Thyroid gland (tissue), 4 donors: ENCODE measurements at regions not wholly inside any gene's neighbourhood (a gene's known extent, or its start where the extent isn't known, plus 50 kb on each side); places are given as distances from the start of the nearest gene placed in this dataset.

Source experiments
- DNase-seq, 2 donors: peaks; one replicate each; pipeline ENCODE4 v3.0.0-alpha.2; 2019
- H3K27ac ChIP-seq, 3 donors: fragments of 200-600 bp; sonication (generic); 1 replicate in 2 of 3; 2 replicates in 1 of 3; pipeline ENCODE4 v1.5.1; 2016 to 2019; ENCODE audit warnings: mild to moderate bottlenecking in 1 of 3, moderate library complexity in 1 of 3
- H3K27me3 ChIP-seq: fragments of 200-600 bp; sonication (generic); one replicate; pipeline ENCODE4 v1.5.1; 2019
- H3K36me3 ChIP-seq, 2 donors: fragments of 200-600 bp; sonication (generic); one replicate each; pipeline ENCODE4 v1.5.1; 2016 to 2019
- H3K4me1 ChIP-seq, 2 donors: fragments of 200-600 bp; sonication (generic); one replicate each; pipeline ENCODE4 v1.5.1; 2017 to 2019
- H3K4me3 ChIP-seq, 3 donors: fragments of 200-600 bp; sonication (generic); replicated peaks in 1 of 3; 1 replicate in 2 of 3; 2 replicates in 1 of 3; pipeline ENCODE4 v1.5.1; 2016; ENCODE audit warnings: mild to moderate bottlenecking in 1 of 3
- H3K9me3 ChIP-seq: fragments of 200-600 bp; sonication (generic); one replicate; pipeline ENCODE4 v1.5.1; 2017
- CTCF ChIP-seq, 6 experiments: fragments of 200-600 bp in 3 of 6; fragments of 450-650 bp in 3 of 6; sonication (generic) in 3 of 6; IDR thresholded peaks; one replicate each; pipeline ENCODE4 v1.5.1; 2016 to 2019; ENCODE audit warnings: antibody characterized with exemption in 6 of 6, mild to moderate bottlenecking in 2 of 6, inconsistent platforms in 1 of 6, moderate library complexity in 1 of 6
- POLR2A ChIP-seq, 2 donors: fragments of 450-650 bp; IDR thresholded peaks; one replicate each; pipeline ENCODE4 v1.6.1; 2017; ENCODE audit warnings: antibody characterized with exemption in 2 of 2, mild to moderate bottlenecking in 2 of 2, moderate library complexity in 1 of 2
- WGBS, 2 donors: methylation state at CpG; one replicate each; pipeline ENCODE4 v1.1.5; 2017; 5-methylcytosine and 5-hydroxymethylcytosine counted together
- intact Hi-C: fragments of 100-400 bp; cut with DNase I; formaldehyde crosslinking; loops from one replicate; pipeline ENCODE4 v1.15.1; 2023

- intact Hi-C loops: loop anchor here (10.0 kb wide), 2 partner anchors 328 to 588 kb away; no protein-coding TSS in a partner anchor
- H3K27me3 ChIP-seq: no peaks in the 10 kb centered on the region
- TF ChIP-seq POLR2A (IDR thresholded peaks at IDR 0.05) (no peak), CTCF (IDR thresholded peaks at IDR 0.05) (no peak)
- H3K4me3 ChIP-seq: no peak overlapping the region
- peaks cover 0 to 12% of the 10 kb centered on the region in 2 donors for H3K4me1 ChIP-seq
- H3K9me3 ChIP-seq: no peaks in the 10 kb centered on the region
- no peak for DNase-seq
- no peak overlapping the region for H3K27ac ChIP-seq
- no peaks in the 10 kb centered on the region for H3K36me3 ChIP-seq
- WGBS, 2 donors: 86 to 87% methylated on average over 11 of the region's 11 CpGs
Observed at GRCh38 chr2:203812294-203813221, 55.0 kb upstream of the CTLA4 start.

- Histone ChIP-seq H3K27ac (no peak overlapping the region), H3K36me3 (no peaks in the 10 kb centered on the region), H3K4me3 (no peak overlapping the region), H3K9me3 (no peaks in the 10 kb centered on the region), H3K27me3 (no peaks in the 10 kb centered on the region), H3K4me1 (peaks cover 0 to 12% of the 10 kb centered on the region in 2 donors)
- intact Hi-C loops: loop anchor here (10.0 kb wide), 2 partner anchors 329 to 589 kb away; no protein-coding TSS in a partner anchor
- 86 to 91% methylated on average over 1 of the region's 1 CpG for WGBS, 2 donors
- TF ChIP-seq CTCF (IDR thresholded peaks at IDR 0.05): no peak
- no peak for TF ChIP-seq POLR2A (IDR thresholded peaks at IDR 0.05)
- no peak for DNase-seq
Observed at GRCh38 chr2:203813684-203814083, 53.9 kb upstream of the CTLA4 start.

DNA sequence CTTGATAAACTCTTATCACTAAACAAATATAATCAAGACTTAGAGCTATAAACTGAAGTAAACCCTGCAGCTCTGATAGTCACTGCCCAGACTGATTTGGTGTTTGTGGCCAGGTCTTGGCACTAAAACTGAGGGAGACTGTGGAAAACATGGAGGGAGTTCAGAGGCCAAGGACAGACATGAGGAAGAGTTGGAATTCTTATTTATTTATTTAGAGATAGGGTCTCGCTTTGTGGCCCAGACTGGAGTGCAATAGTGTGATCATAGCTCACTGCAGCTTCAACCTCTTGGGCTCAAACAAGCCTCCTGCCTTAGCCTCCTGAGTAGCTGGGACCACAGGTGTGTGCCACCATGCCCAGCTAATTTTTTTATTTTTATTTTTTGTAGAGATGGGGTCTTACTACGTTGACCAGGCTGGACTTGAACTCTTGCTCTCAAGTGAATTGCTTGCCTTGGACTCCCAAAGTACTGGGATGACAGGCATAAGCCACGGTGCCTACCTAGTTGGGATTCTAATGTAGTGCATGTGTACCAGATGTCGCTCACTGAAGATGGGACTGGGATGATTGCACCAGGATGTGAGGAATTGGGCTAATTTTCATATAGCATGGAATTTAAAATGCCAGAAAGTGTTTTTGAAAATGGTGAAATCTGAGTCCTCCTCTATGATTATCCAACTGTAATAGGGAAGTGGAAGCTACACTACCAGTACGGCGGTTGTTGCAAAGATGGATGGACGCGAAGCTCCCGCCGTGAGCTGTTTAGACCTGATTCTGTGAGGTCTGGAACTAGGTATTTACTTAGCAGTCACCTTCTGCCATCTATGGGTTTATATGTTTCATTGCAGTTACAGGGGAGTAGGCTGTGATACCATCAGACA is 52.7 kb upstream of the CTLA4 start:
- peak; percentile 48 to 88 (median 80) for TF ChIP-seq CTCF (IDR thresholded peaks at IDR 0.05)
- no peak for TF ChIP-seq POLR2A (IDR thresholded peaks at IDR 0.05)
- peaks cover 0 to 12% of the 10 kb centered on the region in 2 donors for H3K4me1 ChIP-seq
- intact Hi-C loops: loop anchor here (10.0 kb wide), 2 partner anchors 330 to 590 kb away; no protein-coding TSS in a partner anchor
- no peaks in the 10 kb centered on the region for H3K27me3 ChIP-seq
- H3K36me3 ChIP-seq: no peaks in the 10 kb centered on the region
- H3K4me3 ChIP-seq: no peak overlapping the region
- WGBS, 2 donors: 33 to 37% methylated on average over 10 of the region's 10 CpGs
- DNase-seq: peak; percentile 46 to 47
- no peaks in the 10 kb centered on the region for H3K9me3 ChIP-seq
- H3K27ac ChIP-seq: no peak overlapping the region

DNA sequence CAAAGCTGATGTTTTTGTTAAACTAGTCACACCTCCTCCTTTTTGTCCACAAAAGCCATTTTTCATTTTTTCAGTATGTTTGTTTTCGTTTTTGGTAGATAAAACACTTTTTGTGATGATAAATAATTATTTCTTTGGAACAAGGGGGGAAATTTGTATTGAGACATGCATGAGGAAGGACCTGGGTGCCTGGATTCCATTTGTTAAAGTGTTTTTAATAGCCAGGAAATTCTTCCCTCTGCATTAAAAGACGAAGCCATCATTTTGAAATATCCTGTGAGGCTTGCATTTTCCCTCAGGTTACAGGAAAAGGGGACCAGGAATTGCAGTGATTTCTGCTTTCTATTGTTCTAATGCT is 52.1 kb upstream of the CTLA4 start:
- 4 to 10% methylated on average over 2 of the region's 2 CpGs for WGBS, 2 donors
- intact Hi-C loops: loop anchor here (10.0 kb wide), 2 partner anchors 331 to 591 kb away; no protein-coding TSS in a partner anchor
- Histone ChIP-seq H3K27ac (no peak overlapping the region), H3K4me3 (no peak overlapping the region), H3K27me3 (no peaks in the 10 kb centered on the region), H3K4me1 (peaks cover 0 to 12% of the 10 kb centered on the region in 2 donors), H3K36me3 (no peaks in the 10 kb centered on the region), H3K9me3 (no peaks in the 10 kb centered on the region)
- TF ChIP-seq POLR2A (IDR thresholded peaks at IDR 0.05): no peak
- TF ChIP-seq CTCF (IDR thresholded peaks at IDR 0.05): no peak
- DNase-seq: no peak
